ENCODE measurements at regions not wholly inside any gene's neighbourhood (a gene's known extent, or its start where the extent isn't known, plus 50 kb on each side); places are given as distances from the start of the nearest gene placed in this dataset.

- TF ChIP-seq CTCF (IDR thresholded peaks at IDR 0.05; ENCODE audit: low read depth, low read length) (no peak), EZH2phosphoT487 (IDR thresholded peaks at IDR 0.05; ENCODE audit: low read depth) (no peak)
Measured at GRCh38 chr12:92061061-92061460, 84.6 kb downstream of the BTG1 start.

Measured in OCI-LY3 (cell line).